HL-60 (cell line): ENCODE measurements at regions not wholly inside any gene's neighbourhood (a gene's known extent, or its start where the extent isn't known, plus 50 kb on each side); places are given as distances from the start of the nearest gene placed in this dataset.
"Not testable (repeated sequence)": the region's sequence is repeated elsewhere in the genome, so short reads cannot be mapped to it uniquely, and the experiment has no call there.

Source experiments
- GABPA ChIP-seq: IDR thresholded peaks from 2 replicates; pipeline ENCODE4 v1.6.1; 2012; ENCODE audit warnings: low read depth
- POLR2AphosphoS5 ChIP-seq: IDR thresholded peaks from 2 replicates; pipeline ENCODE4 v1.6.1; 2012; ENCODE audit warnings: low read depth
- REST ChIP-seq: IDR thresholded peaks from 2 replicates; pipeline ENCODE4 v1.6.1; 2012; ENCODE audit warnings: low read depth; ENCODE audit not compliant: insufficient replicate concordance
- SPI1 ChIP-seq: IDR thresholded peaks from 2 replicates; pipeline ENCODE4 v1.6.1; 2012; ENCODE audit warnings: low read depth, mild to moderate bottlenecking, borderline replicate concordance
- TF ChIP-seq, protein P1 (sequence below): IDR thresholded peaks from one replicate; pipeline ENCODE4 v1.5.1; 2011; ENCODE audit warnings: low read length, control low read depth, inconsistent platforms; ENCODE audit not compliant: insufficient read depth

DNA sequence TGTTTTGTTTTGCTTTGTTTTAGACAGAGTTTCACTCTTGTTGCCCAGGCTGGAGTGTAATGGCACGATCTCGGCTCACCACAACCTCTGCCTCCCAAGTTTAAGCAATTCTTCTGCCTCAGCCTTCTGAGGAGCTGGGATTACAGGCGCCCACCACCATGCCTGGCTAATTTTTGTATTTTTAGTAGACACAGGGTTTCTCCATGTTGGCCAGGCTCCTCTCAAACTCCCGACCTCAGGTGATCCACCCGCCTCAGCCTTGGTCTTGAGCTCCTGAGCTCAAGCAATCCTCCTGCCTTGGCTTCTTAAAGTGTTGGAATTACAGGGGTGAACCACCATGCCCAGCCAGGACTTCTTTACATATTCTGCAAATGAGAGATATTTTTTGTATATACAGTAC lies 57.5 kb upstream of the WNT7B start:
- TF ChIP-seq GABPA, REST, POLR2AphosphoS5, SPI1: not testable (repeated sequence)
- TF ChIP-seq, protein P1, sequence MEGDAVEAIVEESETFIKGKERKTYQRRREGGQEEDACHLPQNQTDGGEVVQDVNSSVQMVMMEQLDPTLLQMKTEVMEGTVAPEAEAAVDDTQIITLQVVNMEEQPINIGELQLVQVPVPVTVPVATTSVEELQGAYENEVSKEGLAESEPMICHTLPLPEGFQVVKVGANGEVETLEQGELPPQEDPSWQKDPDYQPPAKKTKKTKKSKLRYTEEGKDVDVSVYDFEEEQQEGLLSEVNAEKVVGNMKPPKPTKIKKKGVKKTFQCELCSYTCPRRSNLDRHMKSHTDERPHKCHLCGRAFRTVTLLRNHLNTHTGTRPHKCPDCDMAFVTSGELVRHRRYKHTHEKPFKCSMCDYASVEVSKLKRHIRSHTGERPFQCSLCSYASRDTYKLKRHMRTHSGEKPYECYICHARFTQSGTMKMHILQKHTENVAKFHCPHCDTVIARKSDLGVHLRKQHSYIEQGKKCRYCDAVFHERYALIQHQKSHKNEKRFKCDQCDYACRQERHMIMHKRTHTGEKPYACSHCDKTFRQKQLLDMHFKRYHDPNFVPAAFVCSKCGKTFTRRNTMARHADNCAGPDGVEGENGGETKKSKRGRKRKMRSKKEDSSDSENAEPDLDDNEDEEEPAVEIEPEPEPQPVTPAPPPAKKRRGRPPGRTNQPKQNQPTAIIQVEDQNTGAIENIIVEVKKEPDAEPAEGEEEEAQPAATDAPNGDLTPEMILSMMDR, result not testable (repeated sequence)
